IPS-18a (cell line): ENCODE measurements at regions not wholly inside any gene's neighbourhood (a gene's known extent, or its start where the extent isn't known, plus 50 kb on each side); places are given as distances from the start of the nearest gene placed in this dataset.

ENCODE experiments used
- H3K27ac ChIP-seq: one replicate; pipeline ENCODE4 v1.5.1; 2013; ENCODE audit warnings: low read length
- H3K27me3 ChIP-seq: one replicate; pipeline ENCODE4 v1.6.1; 2013; ENCODE audit warnings: mild to moderate bottlenecking, low read length; ENCODE audit not compliant: control insufficient read depth, insufficient read depth
- H3K36me3 ChIP-seq: one replicate; pipeline ENCODE4 v1.6.1; 2013; ENCODE audit warnings: low read depth, low read length; ENCODE audit not compliant: control insufficient read depth
- H3K4me1 ChIP-seq: one replicate; pipeline ENCODE4 v1.6.1; 2013; ENCODE audit warnings: low read depth, low read length; ENCODE audit not compliant: control insufficient read depth
- H3K4me3 ChIP-seq: one replicate; pipeline ENCODE4 v1.5.1; 2013; ENCODE audit warnings: low read length
- H3K9ac ChIP-seq: one replicate; pipeline ENCODE4 v1.6.1; 2013; ENCODE audit warnings: mild to moderate bottlenecking, low read length, moderate library complexity
- H3K9me3 ChIP-seq: one replicate; pipeline ENCODE4 v1.6.1; 2013; ENCODE audit warnings: low read depth, low read length; ENCODE audit not compliant: control insufficient read depth

- Histone ChIP-seq H3K4me3 (no peak overlapping the region), H3K9me3 (peaks cover 90% of the 10 kb centered on the region), H3K36me3 (no peaks in the 10 kb centered on the region), H3K27me3 (no peaks in the 10 kb centered on the region), H3K4me1 (no peaks in the 10 kb centered on the region), H3K27ac (no peak overlapping the region), H3K9ac (no peak overlapping the region)
These were observed 1683.8 kb downstream of the UQCRFS1 start for GRCh38 chr19:27529158-27529557.

- H3K4me3 ChIP-seq: no peak overlapping the region
- no peaks in the 10 kb centered on the region for H3K27me3 ChIP-seq
- no peaks in the 10 kb centered on the region for H3K36me3 ChIP-seq
- no peak overlapping the region for H3K9ac ChIP-seq
- H3K27ac ChIP-seq: no peak overlapping the region
- no peaks in the 10 kb centered on the region for H3K4me1 ChIP-seq
- H3K9me3 ChIP-seq: peaks cover 80% of the 10 kb centered on the region
These were observed 1690.7 kb downstream of the UQCRFS1 start for GRCh38 chr19:27522223-27522622.
